ENCODE measurements at regions not wholly inside any gene's neighbourhood (a gene's known extent, or its start where the extent isn't known, plus 50 kb on each side); places are given as distances from the start of the nearest gene placed in this dataset.

DNA sequence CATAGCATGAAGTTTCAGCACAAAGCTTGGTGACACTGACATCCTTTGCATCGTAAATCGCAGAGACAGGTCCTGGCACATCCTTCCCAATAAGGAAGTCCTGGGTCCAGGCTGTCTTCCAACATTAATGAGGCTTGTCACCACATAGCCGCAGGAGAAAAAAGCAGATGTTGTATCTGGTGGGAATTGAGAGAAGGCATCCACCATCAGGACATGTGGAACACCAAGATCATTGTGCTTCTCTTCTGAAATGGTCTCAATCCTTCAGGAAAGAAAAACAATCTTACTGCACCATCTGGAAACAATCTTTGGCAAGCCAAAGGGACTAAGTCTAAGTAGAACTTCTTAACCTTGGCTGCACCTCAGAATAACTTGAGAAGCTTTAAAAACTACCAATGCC, 119.0 kb upstream of the ARHGAP28 start:
- no peak for TF ChIP-seq CTCF (IDR thresholded peaks at IDR 0.05; ENCODE audit: insufficient read depth, low read length, poor library complexity, severe bottlenecking)
- no peak for TF ChIP-seq EZH2phosphoT487 (conservative IDR thresholded peaks at IDR 0.05; ENCODE audit: low read length)
- H3K9ac ChIP-seq (ENCODE audit: low read length) = no peak overlapping the region

GRCh38 chr18:6613581-6613980, 115.9 kb upstream of the ARHGAP28 start:
- H2AFZ ChIP-seq (ENCODE audit: low read depth, low read length, severe bottlenecking) = no peak overlapping the region
- no peaks in the 10 kb centered on the region for H3K36me3 ChIP-seq (ENCODE audit: low read length)
- H3K4me3 ChIP-seq (ENCODE audit: insufficient read depth, low read length, poor library complexity, severe bottlenecking) = no peak overlapping the region
- no peaks in the 10 kb centered on the region for H3K79me2 ChIP-seq (ENCODE audit: insufficient read depth, low read length)
- H3K9ac ChIP-seq (ENCODE audit: low read length) = no peak overlapping the region
- H3K9me3 ChIP-seq (ENCODE audit: insufficient read depth, low read length) = no peaks in the 10 kb centered on the region
- no peaks in the 10 kb centered on the region for H3K9me2 ChIP-seq (replicated peaks; ENCODE audit: insufficient read depth, low read length)
- H3K27me3 ChIP-seq (ENCODE audit: low read length) = no peaks in the 10 kb centered on the region
- H3K27ac ChIP-seq (ENCODE audit: low read depth, low read length) = no peak overlapping the region
- no peaks in the 10 kb centered on the region for H4K20me1 ChIP-seq (ENCODE audit: low read depth, low read length)
- no peak overlapping the region for H3K4me2 ChIP-seq (ENCODE audit: low read depth, low read length, poor library complexity, severe bottlenecking)
- H3F3A ChIP-seq (ENCODE audit: insufficient read depth) = no peaks in the 10 kb centered on the region
- TF ChIP-seq EZH2phosphoT487 (conservative IDR thresholded peaks at IDR 0.05; ENCODE audit: low read length) (no peak), CTCF (IDR thresholded peaks at IDR 0.05; ENCODE audit: insufficient read depth, low read length, poor library complexity, severe bottlenecking) (no peak)

More for the DNA sequence above, 119.0 kb upstream of the ARHGAP28 start:
- H3K4me3 ChIP-seq (ENCODE audit: insufficient read depth, low read length, poor library complexity, severe bottlenecking) = no peak overlapping the region
- no peak overlapping the region for H3K27ac ChIP-seq (ENCODE audit: low read depth, low read length)
- H3K27me3 ChIP-seq (ENCODE audit: low read length) = no peaks in the 10 kb centered on the region
- H4K20me1 ChIP-seq (ENCODE audit: low read depth, low read length) = no peaks in the 10 kb centered on the region
- no peak overlapping the region for H3K4me2 ChIP-seq (ENCODE audit: low read depth, low read length, poor library complexity, severe bottlenecking)
- H3K9me3 ChIP-seq (ENCODE audit: insufficient read depth, low read length) = no peaks in the 10 kb centered on the region
- H3F3A ChIP-seq (ENCODE audit: insufficient read depth) = no peaks in the 10 kb centered on the region
- H3K79me2 ChIP-seq (ENCODE audit: insufficient read depth, low read length) = no peaks in the 10 kb centered on the region
- H2AFZ ChIP-seq (ENCODE audit: low read depth, low read length, severe bottlenecking) = no peak overlapping the region
- no peaks in the 10 kb centered on the region for H3K36me3 ChIP-seq (ENCODE audit: low read length)
- no peaks in the 10 kb centered on the region for H3K9me2 ChIP-seq (replicated peaks; ENCODE audit: insufficient read depth, low read length)

GRCh38 chr18:6614952-6615351, 114.6 kb upstream of the ARHGAP28 start:
- no peak overlapping the region for H3K4me3 ChIP-seq (ENCODE audit: insufficient read depth, low read length, poor library complexity, severe bottlenecking)
- H3K36me3 ChIP-seq (ENCODE audit: low read length) = no peaks in the 10 kb centered on the region
- H3K9ac ChIP-seq (ENCODE audit: low read length) = no peak overlapping the region
- no peak overlapping the region for H3K27ac ChIP-seq (ENCODE audit: low read depth, low read length)
- H3K4me2 ChIP-seq (ENCODE audit: low read depth, low read length, poor library complexity, severe bottlenecking) = no peak overlapping the region
- H3K27me3 ChIP-seq (ENCODE audit: low read length) = no peaks in the 10 kb centered on the region
- no peaks in the 10 kb centered on the region for H3K9me3 ChIP-seq (ENCODE audit: insufficient read depth, low read length)
- H2AFZ ChIP-seq (ENCODE audit: low read depth, low read length, severe bottlenecking) = no peak overlapping the region
- no peaks in the 10 kb centered on the region for H4K20me1 ChIP-seq (ENCODE audit: low read depth, low read length)
- TF ChIP-seq CTCF (IDR thresholded peaks at IDR 0.05; ENCODE audit: insufficient read depth, low read length, poor library complexity, severe bottlenecking) (no peak), EZH2phosphoT487 (conservative IDR thresholded peaks at IDR 0.05; ENCODE audit: low read length) (no peak)
- no peaks in the 10 kb centered on the region for H3K9me2 ChIP-seq (replicated peaks; ENCODE audit: insufficient read depth, low read length)
- no peaks in the 10 kb centered on the region for H3F3A ChIP-seq (ENCODE audit: insufficient read depth)
- no peaks in the 10 kb centered on the region for H3K79me2 ChIP-seq (ENCODE audit: insufficient read depth, low read length)

All from SU-DHL-6 (cell line).